Ammon's horn (tissue), 1 donor: ENCODE measurements at regions not wholly inside any gene's neighbourhood (a gene's known extent, or its start where the extent isn't known, plus 50 kb on each side); places are given as distances from the start of the nearest gene placed in this dataset.

Experiments
- DNase-seq: peaks from one replicate; pipeline ENCODE4 v3.0.0-alpha.2; 2016; ENCODE audit warnings: low spot score

DNA sequence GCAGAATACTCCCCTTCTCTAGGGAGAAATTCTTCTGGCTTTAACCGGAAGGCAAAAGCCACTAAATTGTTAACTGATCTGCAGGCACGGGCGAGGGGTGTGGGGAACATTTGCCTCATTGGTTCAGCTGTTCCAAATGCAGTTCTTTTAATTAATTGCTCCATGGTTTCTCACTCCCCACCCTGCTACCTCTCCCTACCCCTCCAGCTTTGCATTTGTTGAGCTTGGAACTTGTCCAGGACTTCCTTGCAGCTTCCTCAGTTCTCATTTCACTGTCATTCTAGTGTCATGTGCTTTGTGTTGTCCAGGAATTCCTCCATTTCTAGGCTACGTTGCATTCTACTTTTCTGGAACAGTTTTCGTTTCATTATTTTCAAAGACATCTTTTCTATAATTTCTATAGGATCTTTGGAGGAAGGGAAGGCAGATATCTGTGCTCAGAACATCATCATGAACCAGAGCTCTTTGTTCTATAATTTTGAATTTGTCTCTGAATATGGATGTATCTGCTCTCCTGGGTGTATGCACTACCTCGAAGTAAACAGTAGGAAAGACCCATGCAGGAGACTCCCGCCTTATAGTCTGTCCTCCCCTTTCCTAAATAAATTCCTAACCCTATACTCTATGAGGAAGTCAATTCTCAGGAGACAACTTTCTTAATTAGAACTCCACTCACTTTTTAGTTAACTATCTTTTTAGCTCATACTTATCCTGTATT, 132.4 kb upstream of the LMO4 start:
- no peak for DNase-seq

DNA sequence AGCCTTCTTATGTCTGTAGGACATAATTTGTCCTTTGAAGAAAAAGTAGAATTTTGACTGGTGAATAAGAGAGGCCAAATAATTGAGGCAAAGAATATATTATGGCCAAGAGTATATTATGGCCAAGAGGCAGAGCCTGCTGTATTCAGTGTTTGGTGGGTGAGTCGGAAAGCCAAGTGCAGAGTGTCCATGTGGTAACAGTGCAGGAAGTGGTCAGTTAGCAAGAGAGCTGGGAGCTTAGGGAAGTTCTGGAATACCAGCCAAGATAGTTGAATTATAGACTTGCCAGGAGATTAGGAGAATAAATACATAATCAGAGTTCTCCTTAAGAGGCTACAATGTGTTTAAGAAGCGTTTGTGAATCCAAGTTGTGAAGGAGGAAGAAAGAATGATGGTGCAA, 131.5 kb upstream of the LMO4 start:
- no peak for DNase-seq

DNA sequence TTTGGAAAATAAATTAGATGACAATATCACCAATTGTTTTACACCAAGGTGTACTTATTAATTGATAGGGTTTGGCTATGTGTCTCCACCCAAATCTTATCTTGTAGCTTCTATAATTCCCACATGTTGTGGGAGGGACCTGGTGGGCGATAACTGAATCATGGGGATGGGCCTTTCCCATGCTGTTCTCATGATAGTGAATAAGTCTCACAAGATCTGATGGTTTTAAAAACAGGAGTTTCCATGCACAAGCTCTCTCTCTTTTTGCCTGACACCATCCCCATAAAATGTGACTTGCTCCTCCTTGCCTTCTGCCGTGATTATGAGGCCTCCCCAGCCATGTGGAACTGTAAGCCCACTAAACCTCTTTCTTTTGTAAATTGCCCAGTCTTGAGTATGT, 131.0 kb upstream of the LMO4 start:
- no peak for DNase-seq

DNA sequence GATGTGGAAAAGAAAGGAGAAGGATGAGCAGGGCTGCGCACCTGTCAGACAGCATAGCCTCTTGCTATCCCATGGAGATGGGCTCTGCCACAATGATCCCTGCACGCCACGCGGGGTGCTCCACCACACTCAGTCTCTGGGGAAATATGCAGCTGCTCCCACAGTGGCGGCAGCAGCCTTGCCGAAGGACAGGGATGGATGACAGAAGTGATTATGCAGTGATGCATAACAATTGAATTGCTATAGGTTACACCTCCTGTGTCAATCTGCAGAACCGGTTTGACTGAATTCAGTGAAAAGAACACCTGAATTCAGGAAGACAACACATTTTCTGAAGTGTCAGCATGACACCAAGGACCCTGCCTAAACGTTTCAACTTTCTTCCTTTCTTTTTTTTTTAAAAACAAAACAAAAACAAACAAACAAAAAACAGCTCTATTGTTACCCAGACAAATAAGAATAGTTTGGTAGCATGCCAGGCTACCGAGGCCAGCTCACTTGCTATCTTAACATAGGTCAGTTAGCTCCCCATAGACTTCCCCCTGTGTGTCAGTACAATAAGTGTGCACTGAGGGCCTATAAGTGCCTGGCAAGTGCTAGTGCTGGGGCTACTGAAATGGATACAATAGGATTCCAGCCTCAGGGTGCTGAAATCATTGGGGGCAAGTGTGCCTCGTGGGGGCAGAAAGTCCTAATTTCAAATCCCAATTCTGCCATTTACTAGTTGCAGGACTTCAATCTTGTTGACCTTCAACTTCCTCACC, 127.6 kb upstream of the LMO4 start:
- DNase-seq: no peak

DNA sequence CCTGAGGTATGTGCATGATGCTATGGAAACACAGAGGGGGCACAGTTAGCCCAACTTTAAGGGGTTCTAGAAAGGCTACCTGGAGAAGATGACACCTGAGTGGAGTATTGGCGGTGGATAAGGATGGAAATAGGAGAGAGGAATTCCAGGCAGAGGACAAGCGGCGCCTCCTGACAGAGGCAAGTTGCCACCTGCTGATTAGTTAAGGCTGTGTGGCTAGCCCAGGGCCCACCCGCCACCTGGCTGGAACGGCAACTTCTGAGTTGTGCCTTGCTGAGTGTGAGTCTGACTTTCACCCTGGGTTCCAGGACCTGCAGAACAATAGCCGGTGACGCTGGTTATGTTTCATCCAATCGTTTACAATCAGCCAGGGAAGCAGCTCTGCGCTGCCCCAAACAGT, 126.9 kb upstream of the LMO4 start:
- no peak for DNase-seq

DNA sequence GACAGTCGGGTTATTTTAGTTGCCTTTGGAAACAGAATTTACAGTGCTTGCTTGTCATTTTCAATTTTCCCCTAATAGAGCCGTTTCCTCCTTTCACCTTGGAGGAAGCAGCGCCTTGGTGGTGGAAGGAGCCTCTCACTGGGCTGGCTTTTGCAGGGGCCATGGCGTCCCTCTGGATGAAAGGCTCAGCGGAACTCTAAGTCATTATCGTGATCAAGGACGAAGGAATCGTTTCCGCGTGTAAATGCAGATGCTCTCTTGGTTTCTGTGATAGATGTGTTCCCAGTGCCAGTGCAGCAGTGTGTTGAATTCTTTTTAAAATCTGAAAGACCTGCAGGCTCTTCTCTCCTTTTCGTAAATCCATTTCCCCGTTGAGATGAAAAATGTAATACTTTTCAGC, 126.2 kb upstream of the LMO4 start:
- DNase-seq: no peak

DNA sequence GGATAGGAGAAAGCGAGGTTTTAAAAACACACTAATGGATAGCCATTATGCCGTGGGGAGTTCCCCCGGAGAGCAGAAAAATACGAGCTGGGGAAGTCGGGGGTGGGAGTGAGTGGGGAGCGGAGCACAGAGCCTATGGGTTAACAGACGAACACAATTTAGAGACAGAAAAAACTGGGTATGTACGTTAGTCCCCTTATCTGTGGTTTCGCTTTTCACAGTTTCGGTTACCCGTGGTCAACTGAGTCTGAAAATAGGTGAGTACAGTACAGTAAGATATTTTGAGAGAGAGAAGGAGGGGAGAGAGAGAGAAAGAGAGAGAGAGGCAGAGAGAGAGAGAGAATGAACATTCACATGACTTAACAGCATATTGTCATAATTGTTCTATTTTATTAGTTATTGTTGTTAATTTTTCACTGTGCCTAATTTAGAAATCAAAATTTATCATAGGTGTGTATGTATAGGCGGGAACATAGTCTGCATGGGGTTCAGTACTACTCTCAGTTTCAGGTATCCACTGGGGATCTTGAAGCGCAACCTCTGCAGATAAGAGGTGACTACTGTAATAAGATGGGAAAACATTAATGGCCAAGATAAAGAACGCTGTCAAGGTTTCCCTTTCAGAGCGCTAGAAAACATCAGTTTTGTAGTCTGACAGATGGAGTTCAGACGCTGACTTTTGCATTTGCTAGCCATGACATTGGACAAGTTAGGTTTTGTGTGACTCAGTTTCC, 125.6 kb upstream of the LMO4 start:
- DNase-seq: no peak

DNA sequence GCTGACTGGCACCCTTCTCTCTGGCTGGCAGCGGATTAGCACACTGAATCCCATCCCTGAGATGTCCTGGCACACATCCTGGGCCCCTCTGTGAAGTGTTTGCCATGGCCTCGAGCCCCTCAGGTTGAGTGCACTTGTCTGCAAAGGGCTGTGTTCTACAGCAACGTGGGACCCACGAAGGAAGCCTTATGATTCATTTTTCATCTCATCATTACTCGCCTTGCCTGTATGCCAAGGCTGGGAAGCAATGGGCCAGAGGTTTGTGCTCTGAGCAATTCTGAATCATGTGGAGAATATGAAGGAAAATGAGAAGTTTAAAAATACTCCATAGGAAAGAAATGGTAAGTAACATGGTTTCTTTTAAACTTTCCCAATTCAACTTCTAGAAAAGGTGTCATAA, 124.8 kb upstream of the LMO4 start:
- no peak for DNase-seq

DNA sequence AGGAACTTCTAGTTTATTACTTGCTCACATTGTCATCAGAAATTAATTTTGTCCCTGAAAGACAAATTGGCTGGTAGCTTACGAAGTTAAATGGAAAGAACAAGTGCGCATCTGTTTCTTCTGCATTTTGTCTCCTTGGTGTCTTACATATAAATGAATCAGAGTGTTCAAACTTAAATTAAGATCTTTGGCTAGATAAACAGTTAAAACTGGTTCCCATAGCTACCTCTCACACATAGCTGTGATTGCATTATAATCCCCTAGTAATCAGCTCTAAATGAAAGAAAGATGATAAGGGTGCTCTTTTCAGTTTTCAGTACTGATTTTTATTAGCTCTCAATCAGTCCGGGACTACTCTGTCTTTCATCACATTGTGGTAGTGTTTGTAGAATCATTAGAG, 124.2 kb upstream of the LMO4 start:
- DNase-seq: no peak

DNA sequence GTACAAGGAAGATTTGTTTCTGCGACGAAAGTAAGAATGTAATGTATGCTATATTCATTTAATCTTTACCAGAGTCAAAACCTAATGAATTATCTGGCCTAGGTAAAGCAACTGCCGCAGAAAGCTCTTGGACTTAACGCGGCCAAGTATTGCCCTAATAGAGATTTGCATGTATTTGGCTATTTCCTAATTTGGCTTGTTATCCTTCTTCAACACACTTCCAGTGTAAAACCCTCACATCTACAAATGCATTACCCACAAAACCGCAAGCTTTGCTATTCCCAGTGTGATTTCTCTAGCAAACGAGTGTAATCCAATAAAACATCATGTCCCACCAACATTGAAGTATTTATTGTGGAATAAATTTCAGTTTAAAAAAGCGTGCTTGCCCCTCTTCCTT, 123.8 kb upstream of the LMO4 start:
- no peak for DNase-seq

DNA sequence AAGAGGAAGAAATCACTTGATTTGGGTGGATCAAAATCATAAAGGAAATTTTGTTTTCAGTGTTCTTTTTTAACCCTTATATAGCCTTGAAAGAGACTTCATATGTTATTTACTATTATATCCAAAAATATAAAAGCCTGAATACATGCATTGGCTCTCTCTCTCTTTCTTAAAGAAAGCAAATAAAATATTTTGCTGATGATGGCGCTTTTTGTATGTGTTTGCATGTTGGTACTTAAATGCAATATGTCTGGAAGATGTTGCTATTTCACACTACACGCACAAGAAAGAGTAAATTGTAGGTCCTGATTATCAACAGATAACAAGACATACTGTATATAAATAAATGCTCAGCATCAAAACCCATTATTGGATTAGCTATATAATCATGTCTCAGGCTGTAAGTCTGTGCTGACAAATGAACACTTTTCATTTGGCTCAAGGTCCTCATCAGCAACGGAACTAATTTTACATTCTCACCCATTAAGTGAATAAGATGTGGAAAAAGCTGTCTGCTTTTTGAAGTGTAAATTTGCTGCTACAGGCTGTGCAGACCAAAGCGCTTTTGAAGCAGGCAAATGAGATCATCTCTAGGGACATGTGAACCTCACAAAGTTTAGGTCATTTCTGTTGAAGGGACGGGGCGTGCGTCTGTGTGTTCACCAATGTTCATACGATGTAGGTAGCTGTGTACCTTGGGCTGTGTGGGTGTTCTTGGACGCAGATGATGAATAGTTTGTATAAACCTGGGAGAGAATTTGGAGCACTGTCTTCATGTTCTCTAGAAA, 122.4 kb upstream of the LMO4 start:
- no peak for DNase-seq

DNA sequence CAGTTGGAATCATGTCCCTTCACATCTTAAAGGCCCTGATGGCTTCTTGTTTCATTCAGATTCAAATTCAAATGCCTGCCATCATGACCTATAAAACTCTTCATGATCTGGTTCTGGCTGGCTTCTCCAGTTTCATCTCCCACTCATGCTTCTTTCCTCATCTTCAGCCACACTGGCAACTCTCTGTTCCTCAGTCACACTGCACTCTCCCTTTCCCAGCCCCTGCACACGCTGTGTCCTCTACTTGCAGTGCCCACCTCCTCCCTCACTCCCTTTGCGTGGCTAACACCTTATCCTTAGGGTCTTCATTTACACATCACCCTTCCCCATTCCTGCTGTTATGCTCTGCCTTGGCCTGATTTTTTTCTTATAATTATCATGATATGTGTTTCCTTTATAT, 120.6 kb upstream of the LMO4 start:
- DNase-seq: no peak

DNA sequence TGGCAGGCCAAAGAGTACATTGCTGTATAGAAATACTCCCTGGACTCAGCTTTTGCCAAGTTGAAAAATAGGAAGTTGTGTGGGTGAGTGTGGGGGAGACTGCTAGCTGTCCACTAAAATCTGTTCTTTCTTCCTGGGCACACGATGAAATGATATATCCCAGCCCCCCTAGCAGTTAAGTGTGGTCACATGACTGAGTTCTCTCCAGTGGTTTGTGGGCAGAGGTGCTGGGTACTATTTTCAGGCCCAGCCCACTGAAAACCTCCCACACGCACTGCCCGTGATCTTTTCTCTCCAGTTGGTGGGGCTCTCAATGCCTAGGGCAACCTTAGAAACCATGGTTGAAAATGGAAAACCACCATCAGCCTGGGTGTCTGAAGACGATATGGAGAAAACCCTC, 119.7 kb upstream of the LMO4 start:
- no peak for DNase-seq

DNA sequence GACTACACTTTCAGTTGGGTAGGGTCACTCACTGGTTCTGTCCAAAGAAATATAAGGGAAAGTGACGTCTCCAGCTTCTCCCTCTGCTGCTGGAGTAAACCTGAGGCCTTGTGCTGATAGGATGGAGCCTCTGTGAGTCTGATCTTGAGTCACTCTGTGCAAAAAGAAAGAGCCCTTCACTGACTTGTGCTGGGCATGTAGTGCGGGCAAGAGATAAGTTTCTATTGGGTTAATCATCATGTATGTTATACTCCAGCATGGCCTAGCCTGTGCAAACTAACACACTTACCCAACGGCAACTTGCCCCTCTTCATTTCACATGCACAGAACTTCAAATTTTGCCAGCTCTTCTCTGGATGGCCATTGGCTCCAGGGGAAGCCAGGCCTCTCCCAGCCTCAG, 118.5 kb upstream of the LMO4 start:
- no peak for DNase-seq

DNA sequence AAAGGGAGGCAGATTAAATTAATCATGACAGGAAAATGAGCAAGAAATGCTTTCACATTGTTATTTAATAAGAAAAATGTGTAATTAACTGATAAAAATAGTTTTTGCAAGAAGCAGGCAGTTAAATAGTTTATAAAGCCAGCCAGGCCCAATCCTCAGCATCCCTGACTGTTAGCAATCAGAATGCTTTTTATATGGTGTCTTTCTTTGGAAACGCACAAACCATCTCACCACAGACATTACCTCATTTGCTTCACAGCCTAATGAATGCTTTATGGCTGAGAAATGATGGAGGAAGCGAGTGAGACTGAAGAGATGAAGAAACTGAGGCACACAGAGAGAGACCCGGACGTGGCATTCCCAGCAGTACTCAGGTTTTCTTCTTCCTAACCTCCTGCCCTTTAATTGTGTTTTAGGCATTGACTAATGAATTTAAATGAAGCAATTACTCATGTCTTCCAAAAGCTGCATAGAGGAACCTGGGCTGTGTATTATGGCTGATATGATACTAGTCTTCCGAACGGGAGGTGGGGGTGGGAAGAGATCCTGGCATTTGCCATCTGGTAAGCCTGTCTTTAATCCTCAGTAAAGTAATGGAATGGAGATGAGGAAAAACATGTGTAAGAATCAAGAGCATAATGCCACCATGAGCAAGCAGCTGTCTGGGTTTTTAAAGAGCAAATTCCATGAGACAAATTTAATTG, 116.1 kb upstream of the LMO4 start:
- no peak for DNase-seq

DNA sequence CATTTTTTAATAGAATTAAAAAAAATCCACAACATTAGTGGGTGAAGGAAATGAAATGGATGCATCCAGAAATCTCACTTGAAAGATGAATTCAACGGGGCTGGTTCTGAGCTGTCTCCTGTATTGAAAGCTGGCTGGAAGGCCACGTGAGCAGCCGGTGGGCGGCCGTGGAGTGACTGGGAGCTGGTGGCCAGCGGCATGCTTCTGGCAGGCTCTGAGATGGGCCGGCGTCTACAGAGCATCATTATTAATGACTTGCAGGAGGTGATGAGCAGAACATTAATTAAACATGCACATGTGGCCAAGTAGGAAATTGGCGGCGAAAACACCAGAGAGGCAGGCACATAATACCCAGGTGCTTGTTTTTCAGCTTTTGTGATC, 115.6 kb upstream of the LMO4 start:
- no peak for DNase-seq

DNA sequence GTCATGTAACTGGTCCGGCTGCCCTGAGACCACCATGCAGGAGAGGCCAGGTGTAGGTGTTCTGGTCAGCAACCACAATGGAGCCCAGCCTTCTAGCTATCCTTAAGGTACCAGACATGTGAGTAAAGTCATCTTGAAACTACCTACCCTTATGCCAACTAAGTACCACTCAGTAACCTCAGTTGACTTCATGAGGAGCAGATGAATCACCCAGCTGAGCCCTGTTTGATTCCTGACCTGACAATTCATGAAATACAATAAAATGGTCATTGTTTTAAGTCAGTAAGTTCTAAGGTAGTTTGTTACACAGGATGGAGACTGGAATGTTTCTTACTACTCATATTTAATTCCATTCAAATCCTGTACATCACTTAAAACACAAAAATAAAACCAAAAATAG, 113.1 kb upstream of the LMO4 start:
- no peak for DNase-seq

DNA sequence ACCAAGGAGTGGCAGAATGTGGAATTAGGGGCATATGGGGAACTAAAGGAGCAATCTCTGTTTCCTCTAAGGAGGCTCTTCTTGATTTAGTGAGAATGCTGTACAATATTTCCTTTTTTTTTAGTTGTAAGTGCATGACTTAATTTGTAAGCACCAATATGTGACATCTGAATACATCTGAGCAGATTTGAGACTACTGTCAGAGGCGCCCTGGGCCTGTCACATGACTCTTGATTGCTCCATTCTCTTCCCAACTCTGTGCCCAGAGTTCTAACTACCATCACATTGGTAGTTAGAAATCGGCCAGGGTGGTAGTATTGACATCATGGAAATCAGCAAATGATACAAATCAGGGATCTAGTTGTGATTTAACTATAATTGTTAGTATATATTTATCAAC, 110.1 kb upstream of the LMO4 start:
- DNase-seq: no peak

DNA sequence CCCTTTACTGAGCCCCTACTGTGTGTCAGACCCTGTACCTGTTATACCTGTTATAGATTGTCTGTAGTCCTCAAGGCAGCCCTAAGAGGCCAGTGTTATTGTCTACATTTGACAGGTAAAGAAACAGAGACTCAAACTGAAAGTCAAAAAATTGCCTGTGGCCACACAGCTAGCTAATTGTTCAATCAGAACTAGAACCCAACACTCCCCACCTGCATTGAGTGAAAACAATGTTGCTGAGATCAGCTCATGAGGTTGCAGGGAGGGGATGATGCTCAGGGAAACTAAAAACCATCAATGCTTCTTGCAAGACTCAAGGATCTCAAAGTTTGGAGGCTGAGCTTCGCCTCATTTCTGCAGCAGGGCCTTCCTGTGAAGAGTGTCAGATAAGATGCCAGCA, 109.5 kb upstream of the LMO4 start:
- DNase-seq: no peak

DNA sequence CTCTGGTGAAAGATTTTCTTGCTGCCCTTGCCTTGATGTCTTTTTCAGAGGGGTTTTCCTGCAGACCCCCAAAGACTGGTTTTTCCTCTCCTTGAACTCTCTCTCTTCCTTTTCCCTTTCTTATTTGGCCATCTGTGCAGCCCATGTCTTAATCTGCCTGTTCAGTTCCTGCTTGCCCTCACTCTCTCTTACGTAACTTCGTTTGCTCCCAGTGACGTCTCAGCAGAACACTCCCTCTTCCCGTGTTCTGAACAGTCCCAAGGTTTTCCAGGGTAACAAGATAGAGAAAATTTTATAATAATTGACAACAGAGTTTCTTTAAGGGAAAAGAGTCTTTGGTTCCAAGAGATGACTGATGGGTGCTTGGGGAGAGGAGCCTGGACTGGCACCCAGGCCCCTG, 109.1 kb upstream of the LMO4 start:
- no peak for DNase-seq

DNA sequence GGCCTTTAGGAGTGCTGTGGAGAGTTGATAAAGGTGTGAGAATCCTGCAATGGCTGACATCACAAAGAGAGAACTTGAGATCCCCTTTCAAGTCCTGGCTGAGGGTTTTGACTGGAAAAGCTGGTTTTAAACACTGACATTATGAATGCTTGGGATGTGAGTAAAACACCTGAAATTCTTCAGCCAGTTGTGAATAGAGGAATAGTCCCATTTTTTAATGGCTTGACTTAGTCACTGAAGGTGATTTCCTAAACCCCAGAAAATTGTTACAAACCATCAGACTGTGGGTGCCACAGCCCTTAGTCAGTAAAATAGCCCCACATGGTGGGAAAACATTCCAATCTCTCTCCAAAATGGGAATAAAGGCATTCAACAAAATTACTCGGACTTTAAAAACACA, 107.7 kb upstream of the LMO4 start:
- DNase-seq: no peak

DNA sequence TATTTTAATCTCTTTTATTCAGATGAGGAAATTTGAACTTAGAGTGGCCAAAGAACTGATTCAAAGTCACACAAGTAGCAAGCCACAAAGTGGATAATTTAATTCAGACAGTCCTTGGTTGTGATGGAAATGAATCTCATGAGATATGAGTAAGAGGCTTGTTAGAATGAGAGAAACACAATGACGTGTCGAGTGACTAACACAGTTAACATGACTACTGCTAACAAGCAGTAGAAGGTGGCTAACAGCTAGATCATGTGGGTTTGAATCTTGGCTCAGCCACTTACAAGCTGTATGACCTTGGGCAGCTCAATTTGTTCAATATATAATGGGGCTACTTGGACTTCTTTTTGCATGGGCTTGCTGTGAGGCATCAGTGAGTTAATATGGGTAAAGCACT, 104.5 kb upstream of the LMO4 start:
- no peak for DNase-seq
